ENCODE measurements at regions not wholly inside any gene's neighbourhood (a gene's known extent, or its start where the extent isn't known, plus 50 kb on each side); places are given as distances from the start of the nearest gene placed in this dataset.
A peak's percentile ranks its signal among the peaks of the same experiment; 100 is the strongest.

- no peaks in the 10 kb centered on the region for H3K36me3 ChIP-seq
- no peak for DNase-seq (ENCODE audit: low spot score in 2 of 2)
- no peak overlapping the region for H3K27ac ChIP-seq
- intact Hi-C loops (cut with DNase I; ENCODE audit: low total_unique reads): no loop called here
- no peaks in the 10 kb centered on the region for H3K27me3 ChIP-seq
- no peak for TF ChIP-seq POLR2A (IDR thresholded peaks at IDR 0.05)
- no peak overlapping the region for H3K4me3 ChIP-seq
- H3K9me3 ChIP-seq: no peaks in the 10 kb centered on the region
- H3K4me1 ChIP-seq: no peaks in the 10 kb centered on the region
Observed at GRCh38 chr1:29641921-29642320, 405.6 kb downstream of the PTPRU start.

GRCh38 chr1:29640428-29640785 lies 404.1 kb downstream of the PTPRU start:
- Histone ChIP-seq H3K27me3 (no peaks in the 10 kb centered on the region), H3K9me3 (no peaks in the 10 kb centered on the region), H3K4me3 (no peak overlapping the region), H3K27ac (no peak overlapping the region), H3K36me3 (no peaks in the 10 kb centered on the region), H3K4me1 (no peaks in the 10 kb centered on the region)
- TF ChIP-seq POLR2AphosphoS5 (IDR thresholded peaks at IDR 0.05) (no peak), POLR2A (IDR thresholded peaks at IDR 0.05) (no peak), CTCF (IDR thresholded peaks at IDR 0.05) (no peak)
- DNase-seq (ENCODE audit: low spot score in 2 of 2): peak in 1 of 2 donors; percentile 15
- intact Hi-C loops (cut with DNase I; ENCODE audit: low total_unique reads): no loop called here

GRCh38 chr1:29639741-29640427 lies 403.6 kb downstream of the PTPRU start:
- Histone ChIP-seq H3K9me3 (no peaks in the 10 kb centered on the region), H3K27me3 (no peaks in the 10 kb centered on the region), H3K27ac (no peak overlapping the region), H3K4me1 (no peaks in the 10 kb centered on the region), H3K4me3 (no peak overlapping the region), H3K36me3 (no peaks in the 10 kb centered on the region)
- DNase-seq (ENCODE audit: low spot score in 2 of 2): peak in 1 of 2 donors; percentile 45
- TF ChIP-seq POLR2A (IDR thresholded peaks at IDR 0.05): no peak
- TF ChIP-seq CTCF (IDR thresholded peaks at IDR 0.05): no peak
- TF ChIP-seq POLR2AphosphoS5 (IDR thresholded peaks at IDR 0.05): no peak
- intact Hi-C loops (cut with DNase I; ENCODE audit: low total_unique reads): no loop called here

DNA sequence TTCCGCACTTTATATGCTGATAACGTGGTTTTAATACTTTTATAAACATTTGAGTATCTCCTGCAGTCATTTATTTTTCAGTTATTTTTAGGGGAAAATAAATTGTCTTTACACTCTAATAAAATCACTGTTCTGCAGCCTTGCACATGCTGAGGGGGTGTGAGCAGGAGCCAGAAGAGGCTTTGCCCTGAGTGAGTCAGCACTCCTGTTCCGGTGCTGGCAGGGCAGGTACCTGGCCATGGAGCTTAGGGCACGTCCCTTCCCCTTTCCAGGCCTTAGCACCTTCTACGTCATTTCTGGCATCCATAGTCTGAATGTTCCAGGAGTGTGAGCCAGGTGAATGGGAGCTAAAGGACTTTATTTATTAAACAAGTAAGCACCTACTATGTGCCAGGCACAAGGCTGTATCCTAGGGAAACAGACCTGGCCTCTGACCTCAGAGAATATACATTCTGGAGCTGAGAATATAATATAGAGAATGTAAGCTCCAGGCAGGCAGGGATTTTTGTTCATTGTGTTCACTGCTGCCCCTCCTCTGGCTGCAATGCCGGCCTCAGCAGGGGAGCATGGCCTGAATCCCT lies 402.9 kb downstream of the PTPRU start:
- intact Hi-C loops (cut with DNase I; ENCODE audit: low total_unique reads): no loop called here
- Histone ChIP-seq H3K27me3 (no peaks in the 10 kb centered on the region), H3K4me1 (no peaks in the 10 kb centered on the region), H3K9me3 (no peaks in the 10 kb centered on the region), H3K27ac (no peak overlapping the region), H3K4me3 (no peak overlapping the region), H3K36me3 (no peaks in the 10 kb centered on the region)
- TF ChIP-seq CTCF (IDR thresholded peaks at IDR 0.05): no peak
- TF ChIP-seq POLR2A (IDR thresholded peaks at IDR 0.05): no peak
- no peak for TF ChIP-seq POLR2AphosphoS5 (IDR thresholded peaks at IDR 0.05)
- DNase-seq (ENCODE audit: low spot score in 2 of 2): no peak

GRCh38 chr1:29638281-29638680 lies 402.0 kb downstream of the PTPRU start:
- H3K9me3 ChIP-seq: no peaks in the 10 kb centered on the region

More at GRCh38 chr1:29638281-29638680, 402.0 kb downstream of the PTPRU start:
- no peak for TF ChIP-seq POLR2A (IDR thresholded peaks at IDR 0.05)
- TF ChIP-seq POLR2AphosphoS5 (IDR thresholded peaks at IDR 0.05): no peak
- TF ChIP-seq CTCF (IDR thresholded peaks at IDR 0.05): no peak
- Histone ChIP-seq H3K27ac (no peak overlapping the region), H3K4me3 (no peak overlapping the region), H3K27me3 (no peaks in the 10 kb centered on the region), H3K36me3 (no peaks in the 10 kb centered on the region), H3K4me1 (no peaks in the 10 kb centered on the region)
- peak in 1 of 2 donors; percentile 24 for DNase-seq (ENCODE audit: low spot score in 2 of 2)
- intact Hi-C loops (cut with DNase I; ENCODE audit: low total_unique reads): no loop called here
